Astrocyte of the spinal cord (primary cell): ENCODE measurements at regions not wholly inside any gene's neighbourhood (a gene's known extent, or its start where the extent isn't known, plus 50 kb on each side); places are given as distances from the start of the nearest gene placed in this dataset.

Source experiments
- DNase-seq: peaks from one replicate; pipeline ENCODE4 v3.0.0; 2011; ENCODE audit warnings: low read depth, low spot score
- H3K4me3 ChIP-seq: 2 replicates; pipeline ENCODE4 v1.5.1; 2011; ENCODE audit warnings: low read depth, mild to moderate bottlenecking, low read length, moderate library complexity
- CTCF ChIP-seq: IDR thresholded peaks from 2 replicates; pipeline ENCODE4 v1.5.1; 2012; ENCODE audit warnings: low read depth, mild to moderate bottlenecking, low read length, inconsistent platforms
- in situ Hi-C: cut with HindIII; loops from 2 replicates; pipeline ENCODE4 v1.10.0; 2017; ENCODE audit warnings: low sequenced_read_pairs

GRCh38 chr3:14283092-14283812, 104.6 kb downstream of the LSM3 start:
- TF ChIP-seq CTCF: no peak

GRCh38 chr3:14283813-14284438, 105.3 kb downstream of the LSM3 start:
- no peak for DNase-seq
- H3K4me3 ChIP-seq: no peak overlapping the region
- in situ Hi-C loops: no loop called here
- TF ChIP-seq CTCF: no peak

More at GRCh38 chr3:14283092-14283812, 104.6 kb downstream of the LSM3 start:
- no peak overlapping the region for H3K4me3 ChIP-seq
- in situ Hi-C loops: no loop called here
- DNase-seq: no peak

GRCh38 chr3:14284694-14285547, 106.3 kb downstream of the LSM3 start:
- no peak overlapping the region for H3K4me3 ChIP-seq
- no peak for TF ChIP-seq CTCF
- in situ Hi-C loops: no loop called here
- no peak for DNase-seq

GRCh38 chr3:14285548-14285925, 106.9 kb downstream of the LSM3 start:
- in situ Hi-C loops: no loop called here
- DNase-seq: no peak
- TF ChIP-seq CTCF: no peak
- no peak overlapping the region for H3K4me3 ChIP-seq

- DNase-seq: no peak
- in situ Hi-C loops: no loop called here
- TF ChIP-seq CTCF: no peak
- no peak overlapping the region for H3K4me3 ChIP-seq
Observed at GRCh38 chr3:14286887-14287500, 108.4 kb downstream of the LSM3 start.

GRCh38 chr3:14288177-14288788, 109.7 kb downstream of the LSM3 start:
- in situ Hi-C loops: no loop called here
- DNase-seq: no peak
- TF ChIP-seq CTCF: no peak
- H3K4me3 ChIP-seq: no peak overlapping the region
